ENCODE measurements at regions not wholly inside any gene's neighbourhood (a gene's known extent, or its start where the extent isn't known, plus 50 kb on each side); places are given as distances from the start of the nearest gene placed in this dataset.

GRCh38 chr7:19991936-19992335 lies 218.5 kb upstream of the TMEM196 start:
- Histone ChIP-seq H3K4me1 (ENCODE audit: insufficient read depth) (peaks cover 24% of the 10 kb centered on the region), H4K20me1 (replicated peaks; ENCODE audit: insufficient read depth) (no peaks in the 10 kb centered on the region), H3K27ac (ENCODE audit: low read depth) (no peak overlapping the region), H2AFZ (no peak overlapping the region), H3K36me3 (ENCODE audit: insufficient read depth) (no peaks in the 10 kb centered on the region), H3F3A (replicated peaks; ENCODE audit: low read depth) (no peaks in the 10 kb centered on the region), H3K79me2 (replicated peaks; ENCODE audit: insufficient read depth) (0 out of 2 replicates have a peak, but pooled peaks cover 7% of the 10 kb centered on the region), H3K4me3 (no peak overlapping the region), H3K27me3 (ENCODE audit: insufficient read depth) (no peaks in the 10 kb centered on the region), H3K9me2 (ENCODE audit: insufficient read depth) (no peaks in the 10 kb centered on the region), H3K4me2 (no peak overlapping the region)
- H3K36me3 Mint-ChIP-seq (ENCODE audit: low read depth), result peaks cover 5% of the 10 kb centered on the region; the same call in 1 of the 3 replicates
- no peak for TF ChIP-seq STAT1 (IDR thresholded peaks at IDR 0.05; ENCODE audit: unreplicated experiment)
- no peak for TF ChIP-seq NANOG (IDR thresholded peaks at IDR 0.05; ENCODE audit: borderline replicate concordance)
- no peak for TF ChIP-seq CREB1 (CRISPR knock-in tag; IDR thresholded peaks at IDR 0.05; ENCODE audit: low read depth)
- no peak for TF ChIP-seq ZNF114 (CRISPR knock-in tag; IDR thresholded peaks at IDR 0.05)
- TF ChIP-seq ETS1 (IDR thresholded peaks at IDR 0.05), result no peak
- no peak for TF ChIP-seq EZH2phosphoT487 (IDR thresholded peaks at IDR 0.05; ENCODE audit: unreplicated experiment)
- no peak for TF ChIP-seq POLR2AphosphoS5 (IDR thresholded peaks at IDR 0.05; ENCODE audit: low read depth)
- no peak for TF ChIP-seq JUNB (IDR thresholded peaks at IDR 0.05; ENCODE audit: unreplicated experiment)
- TF ChIP-seq ZNF331 (CRISPR knock-in tag; IDR thresholded peaks at IDR 0.05; ENCODE audit: low read depth), result no peak
- no peak for TF ChIP-seq REST (IDR thresholded peaks at IDR 0.05; ENCODE audit: unreplicated experiment)
- no peak for TF ChIP-seq CTCF (conservative IDR thresholded peaks at IDR 0.05; ENCODE audit: low read depth in 2 of 2)
- no peak for TF ChIP-seq ZNF462 (CRISPR knock-in tag; IDR thresholded peaks at IDR 0.05)
- no peak for TF ChIP-seq EZH2 (IDR thresholded peaks at IDR 0.05; ENCODE audit: low read depth, unreplicated experiment)
- no peak for DNase-seq (ENCODE audit: low spot score)
- H3K27me3 Mint-ChIP-seq (ENCODE audit: insufficient read depth, low read depth, poor library complexity), result no peaks in the 10 kb centered on the region
- no peak overlapping the region for H3K27ac Mint-ChIP-seq
- ATAC-seq, result no peak
- peaks cover 20% of the 10 kb centered on the region for H3K4me1 Mint-ChIP-seq
- no peak overlapping the region for H3K4me3 Mint-ChIP-seq
- no peaks in the 10 kb centered on the region for H3K9me3 Mint-ChIP-seq

Data from GM23338 (cell line).